ENCODE measurements at regions not wholly inside any gene's neighbourhood (a gene's known extent, or its start where the extent isn't known, plus 50 kb on each side); places are given as distances from the start of the nearest gene placed in this dataset.
"Not testable (repeated sequence)": the region's sequence is repeated elsewhere in the genome, so short reads cannot be mapped to it uniquely, and the experiment has no call there.

- TF ChIP-seq ZBTB33 (IDR thresholded peaks at IDR 0.05), result no peak
Observed at GRCh38 chr7:81183326-81183725, 264.5 kb upstream of the SEMA3C start (continued).

- not testable (repeated sequence) for H3K27ac ChIP-seq (ENCODE audit: low read depth in 1 of 2, low read length in 2 of 2); H3K4me3 ChIP-seq (ENCODE audit: low read depth in 1 of 3, low read length in 3 of 3); H3K4me1 ChIP-seq (ENCODE audit: control insufficient read depth in 4 of 4, insufficient read depth in 4 of 4, low read length in 3 of 4); H3K9ac ChIP-seq (ENCODE audit: low read depth in 1 of 2, low read length in 2 of 2); H3K27me3 ChIP-seq (ENCODE audit: control insufficient read depth in 4 of 4, insufficient read depth in 4 of 4, low read length in 3 of 4); H3K9me3 ChIP-seq (ENCODE audit: control insufficient read depth in 4 of 4, low read length in 3 of 4); DNase-seq (ENCODE audit: low spot score); H3K36me3 ChIP-seq (ENCODE audit: control insufficient read depth in 4 of 4, insufficient read depth in 3 of 4, low read depth in 1 of 4, low read length in 3 of 4)
- WGBS, result 81% methylated on average over 10 of the region's 10 CpGs
Observed at GRCh38 chr7:81182056-81182455, 263.2 kb upstream of the SEMA3C start.

GRCh38 chr7:81181066-81181465 lies 262.2 kb upstream of the SEMA3C start:
- TF ChIP-seq FOXA1 (IDR thresholded peaks at IDR 0.05) (no peak), RAD21 (IDR thresholded peaks at IDR 0.05) (no peak), JUND (IDR thresholded peaks at IDR 0.05) (no peak), MAX (IDR thresholded peaks at IDR 0.05) (no peak), YY1 (IDR thresholded peaks at IDR 0.05) (no peak), CTCF (IDR thresholded peaks at IDR 0.05; ENCODE audit: low read depth, low read length, missing input control) (no peak), RXRA (IDR thresholded peaks at IDR 0.05) (no peak)
- H3K9ac ChIP-seq (ENCODE audit: low read depth in 1 of 2, low read length in 2 of 2), result no peak overlapping the region
- no peaks in the 10 kb centered on the region for H3K9me3 ChIP-seq (ENCODE audit: control insufficient read depth in 4 of 4, low read length in 3 of 4)
- H3K4me1 ChIP-seq (ENCODE audit: control insufficient read depth in 4 of 4, insufficient read depth in 4 of 4, low read length in 3 of 4), result no peaks in the 10 kb centered on the region
- DNase-seq (ENCODE audit: low spot score), result no peak
- H3K4me3 ChIP-seq (ENCODE audit: low read depth in 1 of 3, low read length in 3 of 3), result no peak overlapping the region
- H3K27ac ChIP-seq (ENCODE audit: low read depth in 1 of 2, low read length in 2 of 2), result no peak overlapping the region
- no peaks in the 10 kb centered on the region for H3K27me3 ChIP-seq (ENCODE audit: control insufficient read depth in 4 of 4, insufficient read depth in 4 of 4, low read length in 3 of 4)
- H3K36me3 ChIP-seq (ENCODE audit: control insufficient read depth in 4 of 4, insufficient read depth in 3 of 4, low read depth in 1 of 4, low read length in 3 of 4), result no peaks in the 10 kb centered on the region

- no peaks in the 10 kb centered on the region for H3K4me1 ChIP-seq (ENCODE audit: control insufficient read depth in 4 of 4, insufficient read depth in 4 of 4, low read length in 3 of 4)
- no peaks in the 10 kb centered on the region for H3K36me3 ChIP-seq (ENCODE audit: control insufficient read depth in 4 of 4, insufficient read depth in 3 of 4, low read depth in 1 of 4, low read length in 3 of 4)
- 95% methylated on average over 2 of the region's 2 CpGs for WGBS
- H3K9ac ChIP-seq (ENCODE audit: low read depth in 1 of 2, low read length in 2 of 2), result no peak overlapping the region
- no peaks in the 10 kb centered on the region for H3K9me3 ChIP-seq (ENCODE audit: control insufficient read depth in 4 of 4, low read length in 3 of 4)
- no peak for DNase-seq (ENCODE audit: low spot score)
- no peak overlapping the region for H3K4me3 ChIP-seq (ENCODE audit: low read depth in 1 of 3, low read length in 3 of 3)
- H3K27ac ChIP-seq (ENCODE audit: low read depth in 1 of 2, low read length in 2 of 2), result no peak overlapping the region
- no peaks in the 10 kb centered on the region for H3K27me3 ChIP-seq (ENCODE audit: control insufficient read depth in 4 of 4, insufficient read depth in 4 of 4, low read length in 3 of 4)
- no peak for TF ChIP-seq NR2F2 (IDR thresholded peaks at IDR 0.05)
- TF ChIP-seq REST (IDR thresholded peaks at IDR 0.05), result no peak
- no peak for TF ChIP-seq HNF4G (IDR thresholded peaks at IDR 0.05)
- no peak for TF ChIP-seq FOXA2 (IDR thresholded peaks at IDR 0.05)
- TF ChIP-seq ATF3 (IDR thresholded peaks at IDR 0.05), result no peak
- no peak for TF ChIP-seq YY1 (IDR thresholded peaks at IDR 0.05)
- TF ChIP-seq FOXA1 (IDR thresholded peaks at IDR 0.05), result no peak
- TF ChIP-seq EGR1 (IDR thresholded peaks at IDR 0.05; ENCODE audit: low read depth in 2 of 2), result no peak
- TF ChIP-seq SP1 (IDR thresholded peaks at IDR 0.05), result no peak
- no peak for TF ChIP-seq JUND (IDR thresholded peaks at IDR 0.05)
- TF ChIP-seq TAF1 (conservative IDR thresholded peaks at IDR 0.05), result no peak
- TF ChIP-seq HNF4A (conservative IDR thresholded peaks at IDR 0.05), result no peak
- no peak for TF ChIP-seq MAX (IDR thresholded peaks at IDR 0.05)
- no peak for TF ChIP-seq RAD21 (IDR thresholded peaks at IDR 0.05)
- no peak for TF ChIP-seq CTCF (IDR thresholded peaks at IDR 0.05; ENCODE audit: low read depth, low read length, missing input control)
Observed at GRCh38 chr7:81180573-81180972, 261.7 kb upstream of the SEMA3C start.
